ENCODE measurements at regions not wholly inside any gene's neighbourhood (a gene's known extent, or its start where the extent isn't known, plus 50 kb on each side); places are given as distances from the start of the nearest gene placed in this dataset.
"Not testable (repeated sequence)": the region's sequence is repeated elsewhere in the genome, so short reads cannot be mapped to it uniquely, and the experiment has no call there.

- H3K4me1 ChIP-seq (ENCODE audit: control insufficient read depth in 1 of 2, insufficient read depth in 2 of 2, low read length in 2 of 2) = no peaks in the 10 kb centered on the region
- POLR2A ChIA-PET = no interaction called here
- TF ChIP-seq EGR1 (IDR thresholded peaks at IDR 0.05; ENCODE audit: low read depth) = no peak
- no peak for TF ChIP-seq ZBTB33 (IDR thresholded peaks at IDR 0.05; ENCODE audit: extremely low read depth, insufficient replicate concordance, low read length)
- no peak for TF ChIP-seq RAD21 (IDR thresholded peaks at IDR 0.05; ENCODE audit: low read depth)
- no peak for TF ChIP-seq TCF7L2 (IDR thresholded peaks at IDR 0.05; ENCODE audit: borderline replicate concordance, extremely low read depth, insufficient read depth, insufficient read length)
- H3K9me2 ChIP-seq (ENCODE audit: insufficient read depth) = no peaks in the 10 kb centered on the region
- no peak for DNase-seq (ENCODE audit: low read depth, low spot score)
- ATAC-seq = no peak
- H3K36me3 ChIP-seq (ENCODE audit: control insufficient read depth in 1 of 2, insufficient read depth in 2 of 2, low read length in 2 of 2) = no peaks in the 10 kb centered on the region
- no TSS peak for BruUV-seq (replicated peaks)
- RAD21 ChIA-PET (ENCODE audit: low non-redundant PET in 1 of 2, low total read pairs in 2 of 2, uncharacterized antibody in 2 of 2, unreplicated experiment in 2 of 2) = no interaction called here
- H3K4me3 ChIP-seq (replicated peaks in 1 of 2; ENCODE audit: low read depth in 1 of 2, low read length in 2 of 2) = no peak overlapping the region
- no peaks in the 10 kb centered on the region for H3K27me3 ChIP-seq (ENCODE audit: insufficient read depth, low read length)
- no peaks in the 10 kb centered on the region for H4K20me1 ChIP-seq (ENCODE audit: insufficient read depth)
- intact Hi-C loops (cut with micrococcal nuclease) = no loop called here
- no peaks in the 10 kb centered on the region for H3K9me3 ChIP-seq (ENCODE audit: control insufficient read depth in 1 of 2, insufficient read depth in 1 of 2, low read depth in 1 of 2, low read length in 2 of 2)
- CTCF ChIA-PET = no interaction called here
- H3K27ac ChIP-seq (ENCODE audit: low read depth, low read length) = no peak overlapping the region
- H2AFZ ChIP-seq (ENCODE audit: low read depth, low read length, poor library complexity, severe bottlenecking) = no peak overlapping the region
- H3K4me2 ChIP-seq (ENCODE audit: low read length) = no peak overlapping the region
- no peaks in the 10 kb centered on the region for H3K79me2 ChIP-seq (ENCODE audit: insufficient read depth, low read length)
- H3K9ac ChIP-seq (ENCODE audit: low read length) = no peak overlapping the region
Measured at GRCh38 chr5:44046619-44047364, 342.4 kb downstream of the FGF10 start.

- H2AFZ ChIP-seq (ENCODE audit: low read depth, low read length, poor library complexity, severe bottlenecking); intact Hi-C loops (cut with micrococcal nuclease); H4K20me1 ChIP-seq (ENCODE audit: insufficient read depth); BruUV-seq (replicated peaks); H3K9me3 ChIP-seq (ENCODE audit: control insufficient read depth in 1 of 2, insufficient read depth in 1 of 2, low read depth in 1 of 2, low read length in 2 of 2); CTCF ChIA-PET; ATAC-seq; DNase-seq (ENCODE audit: low read depth, low spot score); H3K27me3 ChIP-seq (ENCODE audit: insufficient read depth, low read length); H3K36me3 ChIP-seq (ENCODE audit: control insufficient read depth in 1 of 2, insufficient read depth in 2 of 2, low read length in 2 of 2); H3K4me3 ChIP-seq (replicated peaks in 1 of 2; ENCODE audit: low read depth in 1 of 2, low read length in 2 of 2); H3K4me2 ChIP-seq (ENCODE audit: low read length); POLR2A ChIA-PET; H3K4me1 ChIP-seq (ENCODE audit: control insufficient read depth in 1 of 2, insufficient read depth in 2 of 2, low read length in 2 of 2); RAD21 ChIA-PET (ENCODE audit: low non-redundant PET in 1 of 2, low total read pairs in 2 of 2, uncharacterized antibody in 2 of 2, unreplicated experiment in 2 of 2); H3K79me2 ChIP-seq (ENCODE audit: insufficient read depth, low read length); H3K9me2 ChIP-seq (ENCODE audit: insufficient read depth); H3K27ac ChIP-seq (ENCODE audit: low read depth, low read length); H3K9ac ChIP-seq (ENCODE audit: low read length): not testable (repeated sequence)
Measured at GRCh38 chr5:44044549-44044948, 344.7 kb downstream of the FGF10 start.
